ENCODE measurements at regions not wholly inside any gene's neighbourhood (a gene's known extent, or its start where the extent isn't known, plus 50 kb on each side); places are given as distances from the start of the nearest gene placed in this dataset.

- no peaks in the 10 kb centered on the region for H3K4me1 Mint-ChIP-seq (ENCODE audit: unreplicated experiment)
- no peak for DNase-seq (ENCODE audit: extremely low spot score, unreplicated experiment)
- no peak overlapping the region for H3K4me3 Mint-ChIP-seq (ENCODE audit: unreplicated experiment)
- H3K27ac Mint-ChIP-seq (ENCODE audit: unreplicated experiment) = no peak overlapping the region
- H3K9me3 Mint-ChIP-seq (ENCODE audit: unreplicated experiment) = peaks cover 4% of the 10 kb centered on the region
- H3K36me3 Mint-ChIP-seq (ENCODE audit: unreplicated experiment) = no peaks in the 10 kb centered on the region
- no peaks in the 10 kb centered on the region for H3K27me3 Mint-ChIP-seq (ENCODE audit: unreplicated experiment)
- no peak for TF ChIP-seq CTCF (IDR thresholded peaks at IDR 0.05)
These were observed 102.1 kb downstream of the ASB9 start for GRCh38 chrX:15167826-15168225.

GRCh38 chrX:15165832-15166231 lies 104.1 kb downstream of the ASB9 start:
- no peak for DNase-seq (ENCODE audit: extremely low spot score, unreplicated experiment)
- no peaks in the 10 kb centered on the region for H3K36me3 Mint-ChIP-seq (ENCODE audit: unreplicated experiment)
- H3K4me3 Mint-ChIP-seq (ENCODE audit: unreplicated experiment) = no peak overlapping the region
- H3K27me3 Mint-ChIP-seq (ENCODE audit: unreplicated experiment) = peaks cover 2% of the 10 kb centered on the region
- no peak overlapping the region for H3K27ac Mint-ChIP-seq (ENCODE audit: unreplicated experiment)
- TF ChIP-seq CTCF (IDR thresholded peaks at IDR 0.05) = no peak
- H3K4me1 Mint-ChIP-seq (ENCODE audit: unreplicated experiment) = no peaks in the 10 kb centered on the region
- H3K9me3 Mint-ChIP-seq (ENCODE audit: unreplicated experiment) = peaks cover 4% of the 10 kb centered on the region

- DNase-seq (ENCODE audit: extremely low spot score, unreplicated experiment) = no peak
- Mint-ChIP-seq H3K4me1 (ENCODE audit: unreplicated experiment) (no peaks in the 10 kb centered on the region), H3K4me3 (ENCODE audit: unreplicated experiment) (no peak overlapping the region), H3K9me3 (ENCODE audit: unreplicated experiment) (peaks cover 4% of the 10 kb centered on the region), H3K27ac (ENCODE audit: unreplicated experiment) (no peak overlapping the region), H3K27me3 (ENCODE audit: unreplicated experiment) (peaks cover 2% of the 10 kb centered on the region), H3K36me3 (ENCODE audit: unreplicated experiment) (no peaks in the 10 kb centered on the region)
- TF ChIP-seq CTCF (IDR thresholded peaks at IDR 0.05) = no peak
These were observed 106.8 kb downstream of the ASB9 start for GRCh38 chrX:15163131-15163530.

GRCh38 chrX:15160558-15161095 lies 109.3 kb downstream of the ASB9 start:
- Mint-ChIP-seq H3K4me3 (ENCODE audit: unreplicated experiment) (no peak overlapping the region), H3K9me3 (ENCODE audit: unreplicated experiment) (peaks cover under 1% of the 10 kb centered on the region), H3K27me3 (ENCODE audit: unreplicated experiment) (peaks cover 2% of the 10 kb centered on the region), H3K36me3 (ENCODE audit: unreplicated experiment) (no peaks in the 10 kb centered on the region), H3K27ac (ENCODE audit: unreplicated experiment) (no peak overlapping the region), H3K4me1 (ENCODE audit: unreplicated experiment) (no peaks in the 10 kb centered on the region)
- no peak for TF ChIP-seq CTCF (IDR thresholded peaks at IDR 0.05)
- no peak for DNase-seq (ENCODE audit: extremely low spot score, unreplicated experiment)

- no peaks in the 10 kb centered on the region for H3K36me3 Mint-ChIP-seq (ENCODE audit: unreplicated experiment)
- H3K4me3 Mint-ChIP-seq (ENCODE audit: unreplicated experiment) = no peak overlapping the region
- H3K4me1 Mint-ChIP-seq (ENCODE audit: unreplicated experiment) = no peaks in the 10 kb centered on the region
- no peak for DNase-seq (ENCODE audit: extremely low spot score, unreplicated experiment)
- H3K27me3 Mint-ChIP-seq (ENCODE audit: unreplicated experiment) = peaks cover 7% of the 10 kb centered on the region
- TF ChIP-seq CTCF (IDR thresholded peaks at IDR 0.05) = no peak
- peaks cover 3% of the 10 kb centered on the region for H3K9me3 Mint-ChIP-seq (ENCODE audit: unreplicated experiment)
- no peak overlapping the region for H3K27ac Mint-ChIP-seq (ENCODE audit: unreplicated experiment)
These were observed 111.0 kb downstream of the ASB9 start for GRCh38 chrX:15158736-15159406.

All from osteocyte (in vitro differentiated cells).